ENCODE measurements at regions not wholly inside any gene's neighbourhood (a gene's known extent, or its start where the extent isn't known, plus 50 kb on each side); places are given as distances from the start of the nearest gene placed in this dataset.

DNA sequence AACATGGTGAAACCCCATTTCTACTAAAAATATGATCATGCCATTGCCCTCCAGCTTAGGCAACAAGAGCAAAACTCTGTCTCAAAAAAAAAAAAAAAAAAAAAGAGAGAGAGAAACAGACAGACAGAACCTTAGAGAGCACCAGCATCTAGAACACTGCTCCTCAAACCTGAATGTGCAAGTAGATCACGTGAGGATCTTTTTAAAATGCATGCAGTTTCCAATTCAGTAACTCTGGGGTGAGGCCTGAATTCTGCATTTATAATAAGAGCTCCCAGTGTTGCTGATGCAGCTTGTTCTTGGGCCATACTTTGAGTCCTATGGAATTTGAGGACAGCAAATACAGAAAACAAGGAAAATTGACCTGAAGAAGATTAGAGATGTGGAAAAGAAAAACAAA lies 218.3 kb downstream of the ALDH8A1 start:
- no peaks in the 10 kb centered on the region for H3K36me3 Mint-ChIP-seq (ENCODE audit: low read depth)
- TF ChIP-seq, protein P1, sequence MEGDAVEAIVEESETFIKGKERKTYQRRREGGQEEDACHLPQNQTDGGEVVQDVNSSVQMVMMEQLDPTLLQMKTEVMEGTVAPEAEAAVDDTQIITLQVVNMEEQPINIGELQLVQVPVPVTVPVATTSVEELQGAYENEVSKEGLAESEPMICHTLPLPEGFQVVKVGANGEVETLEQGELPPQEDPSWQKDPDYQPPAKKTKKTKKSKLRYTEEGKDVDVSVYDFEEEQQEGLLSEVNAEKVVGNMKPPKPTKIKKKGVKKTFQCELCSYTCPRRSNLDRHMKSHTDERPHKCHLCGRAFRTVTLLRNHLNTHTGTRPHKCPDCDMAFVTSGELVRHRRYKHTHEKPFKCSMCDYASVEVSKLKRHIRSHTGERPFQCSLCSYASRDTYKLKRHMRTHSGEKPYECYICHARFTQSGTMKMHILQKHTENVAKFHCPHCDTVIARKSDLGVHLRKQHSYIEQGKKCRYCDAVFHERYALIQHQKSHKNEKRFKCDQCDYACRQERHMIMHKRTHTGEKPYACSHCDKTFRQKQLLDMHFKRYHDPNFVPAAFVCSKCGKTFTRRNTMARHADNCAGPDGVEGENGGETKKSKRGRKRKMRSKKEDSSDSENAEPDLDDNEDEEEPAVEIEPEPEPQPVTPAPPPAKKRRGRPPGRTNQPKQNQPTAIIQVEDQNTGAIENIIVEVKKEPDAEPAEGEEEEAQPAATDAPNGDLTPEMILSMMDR (IDR thresholded peaks at IDR 0.05), result no peak
- H3K4me3 Mint-ChIP-seq, result no peak overlapping the region
- no peak overlapping the region for H3K27ac Mint-ChIP-seq
- no peak for ATAC-seq
- no peaks in the 10 kb centered on the region for H3K9me3 Mint-ChIP-seq
- CTCF ChIA-PET, result no interaction called here
- peaks cover 1% of the 10 kb centered on the region for H3K27me3 Mint-ChIP-seq
- POLR2A ChIA-PET, result no interaction called here
- H3K4me1 Mint-ChIP-seq (ENCODE audit: low read depth), result no peaks in the 10 kb centered on the region
- DNase-seq, result no peak
- intact Hi-C loops (cut with micrococcal nuclease), result no loop called here

DNA sequence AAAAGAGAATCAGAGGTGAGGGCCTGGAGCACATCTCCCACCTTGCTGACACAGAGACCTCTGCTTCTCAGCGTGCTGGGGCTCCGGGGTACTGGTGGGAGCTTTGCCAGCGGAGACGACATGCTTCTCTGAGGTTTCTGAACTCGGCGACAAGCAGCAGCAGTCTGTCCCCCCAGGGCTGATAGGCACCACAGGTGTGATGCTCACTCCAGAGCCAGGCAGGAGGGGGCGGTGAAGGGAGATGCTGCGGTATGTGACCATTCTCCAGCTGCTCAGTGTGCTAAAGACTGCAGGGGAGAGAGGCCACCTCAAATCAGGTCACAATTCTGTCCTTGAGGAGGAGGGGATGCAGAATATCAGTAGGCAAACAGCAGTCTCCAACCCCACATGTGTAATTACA lies 219.9 kb downstream of the ALDH8A1 start:
- DNase-seq (no peak), ATAC-seq (no peak)
- H3K27ac Mint-ChIP-seq, result no peak overlapping the region
- no peak overlapping the region for H3K4me3 Mint-ChIP-seq
- no peaks in the 10 kb centered on the region for H3K9me3 Mint-ChIP-seq
- ChIA-PET POLR2A (no interaction called here), CTCF (no interaction called here)
- TF ChIP-seq, protein P1 (IDR thresholded peaks at IDR 0.05), result no peak
- intact Hi-C loops (cut with micrococcal nuclease), result no loop called here
- no peaks in the 10 kb centered on the region for H3K36me3 Mint-ChIP-seq (ENCODE audit: low read depth)
- no peaks in the 10 kb centered on the region for H3K4me1 Mint-ChIP-seq (ENCODE audit: low read depth)
- peaks cover 6% of the 10 kb centered on the region for H3K27me3 Mint-ChIP-seq

DNA sequence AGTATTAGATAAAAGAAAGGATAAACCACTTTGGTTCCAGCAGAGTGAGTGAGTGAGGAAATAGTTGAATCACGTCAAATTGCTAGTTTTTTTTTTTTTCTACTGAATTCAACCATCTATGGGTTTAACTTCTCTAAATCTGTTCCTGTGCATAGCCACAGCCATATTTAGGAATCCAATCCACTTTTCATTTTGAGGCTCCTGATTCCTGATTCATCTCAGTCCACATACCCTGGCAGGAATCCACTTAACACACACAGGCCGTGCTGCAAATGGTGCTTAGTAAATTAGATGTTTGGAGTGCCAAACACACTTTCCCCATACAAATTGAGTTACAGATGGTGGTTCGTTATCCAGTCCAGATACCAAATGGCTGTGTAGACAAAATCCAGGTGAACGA lies 220.3 kb downstream of the ALDH8A1 start:
- no peak for DNase-seq
- TF ChIP-seq, protein P1 (IDR thresholded peaks at IDR 0.05), result no peak
- H3K4me1 Mint-ChIP-seq (ENCODE audit: low read depth), result no peaks in the 10 kb centered on the region
- peaks cover 7% of the 10 kb centered on the region for H3K27me3 Mint-ChIP-seq
- POLR2A ChIA-PET, result no interaction called here
- intact Hi-C loops (cut with micrococcal nuclease), result no loop called here
- H3K27ac Mint-ChIP-seq, result no peak overlapping the region
- CTCF ChIA-PET, result no interaction called here
- no peak overlapping the region for H3K4me3 Mint-ChIP-seq
- ATAC-seq, result no peak
- no peaks in the 10 kb centered on the region for H3K36me3 Mint-ChIP-seq (ENCODE audit: low read depth)
- no peaks in the 10 kb centered on the region for H3K9me3 Mint-ChIP-seq

DNA sequence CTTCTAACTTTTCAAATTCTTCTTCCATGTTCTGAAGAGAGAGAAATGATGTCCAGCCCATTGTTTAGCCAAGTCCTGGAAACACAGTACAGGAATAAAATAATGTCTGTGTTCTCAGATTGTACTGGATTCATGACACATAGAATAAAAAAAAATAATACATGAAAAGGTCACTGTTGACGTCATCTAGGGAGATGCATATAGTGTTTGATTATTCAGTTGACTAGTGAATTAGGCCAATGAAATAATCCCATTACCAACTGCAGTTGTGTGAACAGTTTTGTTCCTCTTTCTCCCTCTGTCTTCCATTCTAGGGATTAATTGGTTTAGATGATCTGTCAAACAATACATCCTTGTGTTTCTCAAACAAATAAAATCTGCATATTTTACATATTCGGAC lies 222.8 kb downstream of the ALDH8A1 start:
- Mint-ChIP-seq H3K4me1 (ENCODE audit: low read depth) (no peaks in the 10 kb centered on the region), H3K36me3 (ENCODE audit: low read depth) (no peaks in the 10 kb centered on the region), H3K27ac (no peak overlapping the region), H3K9me3 (no peaks in the 10 kb centered on the region), H3K4me3 (no peak overlapping the region), H3K27me3 (peaks cover 9% of the 10 kb centered on the region)
- no peak for DNase-seq
- no peak for ATAC-seq
- TF ChIP-seq, protein P1 (IDR thresholded peaks at IDR 0.05), result no peak
- CTCF ChIA-PET, result interaction anchor here (1.2 kb wide), 1 partner anchor 11 kb away, joined by 3 read pairs; no protein-coding TSS in a partner anchor
- POLR2A ChIA-PET, result no interaction called here
- intact Hi-C loops (cut with micrococcal nuclease), result no loop called here

DNA sequence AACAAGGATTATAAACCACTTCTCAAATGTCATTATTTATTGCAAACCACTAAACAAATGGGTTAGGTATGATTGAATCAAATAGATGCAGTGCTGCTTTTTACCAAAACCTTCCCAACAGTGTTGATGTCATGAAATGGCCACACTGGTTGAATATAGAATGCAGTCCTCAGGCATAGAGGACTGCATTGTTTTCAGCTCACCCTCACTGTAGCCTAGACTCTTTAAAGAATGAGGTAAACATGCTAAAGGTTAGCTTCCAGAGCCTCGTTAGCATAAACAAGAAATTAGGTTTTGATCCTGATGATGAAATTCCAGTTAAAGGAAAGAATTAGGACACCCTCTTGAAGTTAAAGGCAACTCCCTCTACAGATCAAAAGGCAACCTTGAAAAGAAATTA lies 224.3 kb downstream of the ALDH8A1 start:
- H3K27ac Mint-ChIP-seq, result no peak overlapping the region
- DNase-seq (no peak), ATAC-seq (no peak)
- intact Hi-C loops (cut with micrococcal nuclease), result no loop called here
- no peaks in the 10 kb centered on the region for H3K36me3 Mint-ChIP-seq (ENCODE audit: low read depth)
- TF ChIP-seq, protein P1 (IDR thresholded peaks at IDR 0.05), result no peak
- no peaks in the 10 kb centered on the region for H3K4me1 Mint-ChIP-seq (ENCODE audit: low read depth)
- no peaks in the 10 kb centered on the region for H3K9me3 Mint-ChIP-seq
- H3K4me3 Mint-ChIP-seq, result no peak overlapping the region
- peaks cover 10% of the 10 kb centered on the region for H3K27me3 Mint-ChIP-seq
- POLR2A ChIA-PET, result no interaction called here
- CTCF ChIA-PET, result no interaction called here
